GM23248 (cell line): ENCODE measurements at regions not wholly inside any gene's neighbourhood (a gene's known extent, or its start where the extent isn't known, plus 50 kb on each side); places are given as distances from the start of the nearest gene placed in this dataset.
A peak's percentile ranks its signal among the peaks of the same experiment; 100 is the strongest.

Source experiments
- DNase-seq: peaks from one replicate; pipeline ENCODE4 v3.0.0-alpha.2; 2015
- H2AFZ ChIP-seq: fragments of 200-600 bp; sonication (generic); 2 replicates; pipeline ENCODE4 v1.6.1; 2016; ENCODE audit warnings: antibody characterized with exemption
- H3F3A ChIP-seq: fragments of 200-600 bp; sonication (generic); 2 replicates; pipeline ENCODE4 v1.6.1; 2016; ENCODE audit warnings: mild to moderate bottlenecking, antibody characterized with exemption, mixed run types; ENCODE audit not compliant: insufficient read depth
- H3K27ac ChIP-seq: fragments of 200-600 bp; sonication (generic); 2 replicates; pipeline ENCODE4 v1.5.1; 2016; ENCODE audit warnings: mild to moderate bottlenecking
- H3K27me3 ChIP-seq: fragments of 200-600 bp; sonication (generic); replicated peaks from 2 replicates; pipeline ENCODE4 v1.6.1; 2016; ENCODE audit warnings: mild to moderate bottlenecking; ENCODE audit not compliant: insufficient read depth
- H3K36me3 ChIP-seq: fragments of 200-600 bp; sonication (generic); 2 replicates; pipeline ENCODE4 v1.6.1; 2016; ENCODE audit warnings: low read depth, mild to moderate bottlenecking
- H3K4me1 ChIP-seq: fragments of 200-600 bp; sonication (generic); 2 replicates; pipeline ENCODE4 v1.6.1; 2016; ENCODE audit warnings: mild to moderate bottlenecking; ENCODE audit not compliant: insufficient read depth
- H3K4me2 ChIP-seq: fragments of 200-600 bp; sonication (generic); one replicate; pipeline ENCODE4 v1.6.1; 2016; ENCODE audit warnings: mild to moderate bottlenecking; ENCODE audit not compliant: unreplicated experiment
- H3K4me3 ChIP-seq: fragments of 200-600 bp; sonication (generic); 2 replicates; pipeline ENCODE4 v1.5.1; 2016; ENCODE audit warnings: mild to moderate bottlenecking
- H3K79me2 ChIP-seq: fragments of 200-600 bp; sonication (generic); 2 replicates; pipeline ENCODE4 v1.6.1; 2016; ENCODE audit warnings: mild to moderate bottlenecking; ENCODE audit not compliant: insufficient read depth
- H3K9ac ChIP-seq: fragments of 200-600 bp; sonication (generic); 2 replicates; pipeline ENCODE4 v1.6.1; 2016; ENCODE audit warnings: mild to moderate bottlenecking
- H3K9me2 ChIP-seq: fragments of 200-600 bp; sonication (generic); 2 replicates; pipeline ENCODE4 v1.6.1; 2016; ENCODE audit warnings: mixed run types, mild to moderate bottlenecking, moderate library complexity; ENCODE audit not compliant: insufficient read depth
- H3K9me3 ChIP-seq: fragments of 200-600 bp; sonication (generic); one replicate; pipeline ENCODE4 v1.6.1; 2017; ENCODE audit warnings: low read depth
- H4K20me1 ChIP-seq: fragments of 200-600 bp; sonication (generic); 2 replicates; pipeline ENCODE4 v1.6.0; 2016; ENCODE audit not compliant: insufficient read depth
- EZH2 ChIP-seq: fragments of 200-600 bp; sonication (generic); IDR thresholded peaks from 2 replicates; pipeline ENCODE4 v1.6.1; 2018; ENCODE audit warnings: antibody characterized with exemption, mild to moderate bottlenecking; ENCODE audit not compliant: insufficient read depth, poor library complexity, severe bottlenecking
- EZH2phosphoT487 ChIP-seq: fragments of 200-600 bp; sonication (generic); IDR thresholded peaks from 2 replicates; pipeline ENCODE4 v1.6.1; 2018; ENCODE audit warnings: antibody characterized with exemption, moderate library complexity, mild to moderate bottlenecking, low read depth; ENCODE audit not compliant: insufficient read depth
- WGBS, 2 experiments: methylation state at CpG; one replicate each; pipeline ENCODE4 v1.1.6; 2015 to 2017; ENCODE audit warnings: low lambda C conversion rate in 2 of 2, low coverage in 1 of 2; ENCODE audit errors: missing lambda C conversion rate in 2 of 2; 5-methylcytosine and 5-hydroxymethylcytosine counted together
- in situ Hi-C: fragments of 300-500 bp; cut with MboI; formaldehyde crosslinking; loops from 2 replicates; pipeline ENCODE4 v1.15.0; 2020

DNA sequence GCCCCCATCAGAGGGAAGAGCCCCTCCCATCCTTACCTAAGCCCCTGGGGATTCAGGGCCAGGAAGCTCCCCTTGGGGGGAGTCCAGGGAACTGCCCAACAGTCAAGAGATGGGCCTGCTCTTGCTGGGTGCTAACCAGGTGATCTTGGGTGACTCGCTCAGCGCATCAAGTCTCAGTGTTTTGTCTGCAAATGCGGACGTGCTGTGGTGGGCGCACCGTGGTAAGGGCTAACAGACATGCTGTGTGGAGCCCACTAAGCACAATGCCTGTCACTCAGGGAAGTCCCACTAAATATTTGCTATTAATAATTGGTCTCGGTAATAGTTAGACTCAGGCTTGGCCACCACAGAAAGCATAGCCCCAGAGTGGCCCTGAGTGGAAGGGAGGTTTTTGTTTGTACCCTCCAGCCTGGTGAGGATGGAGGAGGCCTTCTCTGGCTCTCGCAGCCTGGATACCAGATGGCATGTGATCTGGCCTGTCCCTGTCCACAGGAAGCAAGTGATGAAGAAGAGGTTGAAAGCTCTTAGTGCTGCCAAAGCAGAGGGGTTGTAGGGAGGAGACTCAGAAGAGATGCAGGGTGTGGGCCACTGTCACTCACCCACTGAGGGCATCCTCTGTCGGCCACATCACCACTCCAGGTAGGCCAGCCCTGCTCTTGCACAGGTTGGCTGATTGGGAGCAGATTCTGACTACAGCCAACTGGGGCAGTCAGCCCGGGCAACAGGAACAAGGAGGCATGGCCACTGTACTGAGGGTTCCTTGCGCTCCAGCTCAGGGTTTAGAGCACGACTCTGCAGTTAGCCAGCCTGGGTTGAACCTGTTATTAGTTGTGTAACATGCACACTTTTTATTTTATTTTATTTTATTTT lies 69.8 kb upstream of the KSR1 start:
- Histone ChIP-seq H3F3A (peaks cover 16% of the 10 kb centered on the region), H3K4me2 (no peak overlapping the region), H3K4me1 (peaks cover 13% of the 10 kb centered on the region), H3K4me3 (no peak overlapping the region), H3K36me3 (no peaks in the 10 kb centered on the region), H3K27ac (no peak overlapping the region), H3K9me2 (no peaks in the 10 kb centered on the region), H2AFZ (no peak overlapping the region), H3K27me3 (no peaks in the 10 kb centered on the region), H4K20me1 (no peaks in the 10 kb centered on the region), H3K79me2 (no peaks in the 10 kb centered on the region), H3K9me3 (no peaks in the 10 kb centered on the region), H3K9ac (no peak overlapping the region)
- in situ Hi-C loops: no loop called here
- WGBS, 2 experiments: 92 to 94% methylated on average over 12 of the region's 12 CpGs
- TF ChIP-seq EZH2phosphoT487 (no peak), EZH2 (no peak)
- DNase-seq: no peak

DNA sequence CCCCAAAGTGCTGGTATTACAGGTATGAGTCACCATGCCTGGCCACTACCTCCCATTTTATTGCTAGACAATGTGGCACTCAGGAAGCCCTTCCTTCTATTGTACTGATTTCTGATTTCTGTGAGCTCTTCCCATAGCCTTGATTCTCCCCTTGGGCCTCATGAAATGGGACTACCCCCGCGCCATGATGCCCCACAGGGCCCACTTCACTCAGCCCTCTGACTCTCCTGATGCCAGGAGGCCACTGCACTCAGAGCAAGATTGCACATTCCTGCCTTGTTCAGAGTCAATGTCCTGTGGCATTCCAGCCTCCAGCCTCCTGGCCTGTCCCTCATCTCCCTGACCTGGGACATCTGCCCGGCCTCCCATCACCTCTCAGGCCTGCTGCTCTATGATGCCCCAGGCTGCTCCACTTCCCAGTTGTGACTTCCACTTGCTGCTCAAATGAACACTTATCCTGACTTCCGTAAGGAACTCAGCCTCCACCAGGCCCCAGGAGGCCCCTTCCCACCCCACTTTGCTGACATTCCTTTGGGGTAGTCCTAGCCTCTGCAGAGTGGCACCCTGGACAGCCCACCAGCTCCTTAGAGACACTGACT lies 66.6 kb upstream of the KSR1 start:
- no peaks in the 10 kb centered on the region for H3K79me2 ChIP-seq
- no peak for DNase-seq
- in situ Hi-C loops: no loop called here

DNA sequence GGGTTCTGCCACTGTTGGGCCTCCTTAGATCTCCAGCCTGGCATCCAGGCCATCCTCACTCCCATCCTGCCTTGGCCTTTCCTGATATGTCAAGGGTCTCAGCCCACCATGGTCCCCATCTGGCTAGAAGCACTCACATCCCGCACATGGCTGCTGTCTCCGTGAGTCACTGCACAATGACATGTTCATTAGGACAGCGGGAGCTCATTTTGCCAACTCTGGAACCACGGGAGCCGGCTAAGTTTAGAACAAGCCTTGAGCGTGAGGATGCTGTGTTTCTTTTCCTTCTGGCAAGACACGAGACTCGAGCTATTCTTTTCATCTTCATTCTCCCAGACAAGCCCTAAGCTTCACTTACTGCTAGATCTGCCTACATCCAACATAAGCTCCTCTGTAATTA lies 65.7 kb upstream of the KSR1 start:
- no peak overlapping the region for H3K9ac ChIP-seq
- H3K27ac ChIP-seq: no peak overlapping the region
- no peaks in the 10 kb centered on the region for H3F3A ChIP-seq
- in situ Hi-C loops: no loop called here
- peaks cover 6% of the 10 kb centered on the region; the same call in 1 of the 2 replicates for H3K27me3 ChIP-seq
- H3K4me2 ChIP-seq: no peak overlapping the region
- H3K9me3 ChIP-seq: no peaks in the 10 kb centered on the region
- no peak for TF ChIP-seq EZH2
- TF ChIP-seq EZH2phosphoT487: no peak
- H3K79me2 ChIP-seq: no peaks in the 10 kb centered on the region
- no peak overlapping the region for H3K4me3 ChIP-seq
- no peaks in the 10 kb centered on the region for H3K4me1 ChIP-seq
- no peaks in the 10 kb centered on the region for H4K20me1 ChIP-seq
- H2AFZ ChIP-seq: no peak overlapping the region
- DNase-seq: peak; percentile 66
- H3K9me2 ChIP-seq: no peaks in the 10 kb centered on the region
- 12 to 14% methylated on average over 8 of the region's 8 CpGs for WGBS, 2 experiments
- H3K36me3 ChIP-seq: no peaks in the 10 kb centered on the region

More for the DNA sequence above, 66.6 kb upstream of the KSR1 start:
- H3K4me1 ChIP-seq: peaks cover 4% of the 10 kb centered on the region
- no peaks in the 10 kb centered on the region for H3K9me3 ChIP-seq
- H3K9ac ChIP-seq: no peak overlapping the region
- no peaks in the 10 kb centered on the region for H3K27me3 ChIP-seq
- 71 to 85% methylated on average over 4 of the region's 4 CpGs for WGBS, 2 experiments
- H3K9me2 ChIP-seq: no peaks in the 10 kb centered on the region
- no peak for TF ChIP-seq EZH2phosphoT487
- no peak for TF ChIP-seq EZH2
- H3K4me2 ChIP-seq: no peak overlapping the region
- no peaks in the 10 kb centered on the region for H3K36me3 ChIP-seq
- H3K27ac ChIP-seq: no peak overlapping the region
- no peak overlapping the region for H3K4me3 ChIP-seq
- peaks cover 7% of the 10 kb centered on the region for H3F3A ChIP-seq
- no peaks in the 10 kb centered on the region for H4K20me1 ChIP-seq
- no peak overlapping the region for H2AFZ ChIP-seq

DNA sequence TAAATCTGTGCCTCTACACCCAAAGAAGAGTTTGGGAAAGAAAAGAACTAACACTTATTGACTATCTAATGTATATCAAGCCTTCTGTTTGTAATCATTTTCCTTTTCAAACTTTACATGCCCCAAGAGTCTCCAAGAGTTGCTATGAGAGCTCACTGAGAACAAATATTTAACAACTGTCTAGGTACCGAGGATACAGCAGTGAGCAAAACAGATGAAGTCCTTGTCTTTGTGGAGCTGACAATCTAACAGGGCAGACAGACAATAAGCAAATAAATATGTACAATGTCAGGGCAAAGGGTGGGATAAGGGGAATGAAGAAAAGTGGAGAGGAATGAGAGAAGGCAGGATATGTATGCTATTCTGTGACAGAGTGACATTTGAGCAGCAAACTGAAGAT lies 64.8 kb upstream of the KSR1 start:
- Histone ChIP-seq H3K4me2 (no peak overlapping the region), H3K79me2 (no peaks in the 10 kb centered on the region), H3K9me3 (no peaks in the 10 kb centered on the region), H3K9ac (no peak overlapping the region), H4K20me1 (no peaks in the 10 kb centered on the region), H3K9me2 (no peaks in the 10 kb centered on the region), H3K27me3 (peaks cover 6% of the 10 kb centered on the region; the same call in 1 of the 2 replicates), H3K27ac (no peak overlapping the region), H2AFZ (no peak overlapping the region), H3K4me1 (no peaks in the 10 kb centered on the region), H3F3A (no peaks in the 10 kb centered on the region), H3K4me3 (no peak overlapping the region), H3K36me3 (no peaks in the 10 kb centered on the region)
- TF ChIP-seq EZH2 (no peak), EZH2phosphoT487 (no peak)
- in situ Hi-C loops: no loop called here
- no peak for DNase-seq
- WGBS, 2 experiments: 93 to 100% methylated on average over 1 of the region's 1 CpG
